HG02759 (cell line): ENCODE measurements at regions not wholly inside any gene's neighbourhood (a gene's known extent, or its start where the extent isn't known, plus 50 kb on each side); places are given as distances from the start of the nearest gene placed in this dataset.

Source experiments
- ATAC-seq: cut with Tn5 transposase; IDR thresholded peaks from one replicate; pipeline ENCODE4 v1.9.1; 2021; ENCODE audit warnings: mild to moderate bottlenecking, moderate library complexity; ENCODE audit not compliant: unreplicated experiment

- ATAC-seq, result no peak
Measured at GRCh38 chr4:123913598-123913997, 517.0 kb downstream of the SPRY1 start.

DNA sequence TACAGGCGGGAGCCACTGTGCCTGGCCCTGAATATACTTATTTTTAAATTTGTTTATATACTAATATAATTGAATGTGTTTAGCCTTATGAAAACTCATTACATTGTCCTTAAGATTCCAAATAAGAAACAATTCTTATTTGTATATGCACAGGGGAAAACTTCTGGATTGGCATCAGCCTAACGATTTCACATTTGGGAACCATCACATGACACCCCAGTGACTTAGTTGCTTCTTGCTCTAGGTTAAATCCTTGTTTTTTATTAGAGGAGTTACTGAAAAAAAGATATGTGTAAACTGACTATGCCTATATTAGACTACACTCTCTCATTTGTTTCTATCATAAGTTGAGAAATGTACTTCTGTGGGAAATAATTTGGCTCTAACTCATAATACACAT lies 520.2 kb downstream of the SPRY1 start:
- ATAC-seq, result no peak

DNA sequence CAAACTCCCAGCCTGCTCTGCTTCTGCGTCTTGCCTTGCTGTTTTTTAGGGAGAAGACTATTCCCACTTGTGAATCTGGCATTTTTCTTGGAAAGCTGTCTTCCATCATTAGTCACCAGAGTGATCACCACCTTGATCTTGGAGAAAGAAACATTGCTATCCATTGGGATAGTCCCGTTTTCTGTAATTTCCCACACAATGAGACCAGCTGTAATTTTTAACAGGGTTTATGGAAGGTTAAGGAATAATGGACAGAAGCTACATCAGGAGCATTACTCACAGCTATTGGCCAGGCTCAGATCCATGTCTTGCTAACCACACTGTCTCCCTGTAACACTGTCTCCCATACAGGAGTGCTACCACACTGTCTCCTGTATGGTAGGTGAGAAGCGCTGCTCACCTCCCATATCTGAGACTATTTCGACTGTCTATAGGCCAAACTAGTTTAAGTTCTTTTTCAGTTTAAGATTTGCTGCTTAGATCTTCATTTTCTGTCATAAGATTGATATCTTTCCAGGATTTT lies 523.0 kb downstream of the SPRY1 start:
- ATAC-seq, result no peak

- ATAC-seq, result no peak
Measured at GRCh38 chr4:123921339-123921738, 524.7 kb downstream of the SPRY1 start.

DNA sequence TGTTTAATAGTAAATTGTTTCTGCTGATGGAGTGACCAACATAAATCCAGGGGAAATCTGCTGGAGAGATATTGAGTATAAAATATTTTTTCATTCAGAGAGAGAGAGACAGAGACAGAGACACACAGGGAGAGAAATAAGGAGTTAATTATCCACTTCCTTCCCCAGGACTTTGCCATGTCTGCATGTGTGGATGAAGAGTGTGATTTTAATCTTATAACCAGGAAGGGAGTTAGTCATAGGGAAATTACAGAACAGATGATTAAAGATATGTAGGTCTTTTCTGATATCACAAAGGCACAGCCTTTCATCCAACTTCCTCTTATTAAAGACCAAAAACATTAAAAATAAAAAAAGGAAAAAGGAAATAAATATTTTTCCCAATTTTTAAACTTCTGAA lies 526.3 kb downstream of the SPRY1 start:
- no peak for ATAC-seq

DNA sequence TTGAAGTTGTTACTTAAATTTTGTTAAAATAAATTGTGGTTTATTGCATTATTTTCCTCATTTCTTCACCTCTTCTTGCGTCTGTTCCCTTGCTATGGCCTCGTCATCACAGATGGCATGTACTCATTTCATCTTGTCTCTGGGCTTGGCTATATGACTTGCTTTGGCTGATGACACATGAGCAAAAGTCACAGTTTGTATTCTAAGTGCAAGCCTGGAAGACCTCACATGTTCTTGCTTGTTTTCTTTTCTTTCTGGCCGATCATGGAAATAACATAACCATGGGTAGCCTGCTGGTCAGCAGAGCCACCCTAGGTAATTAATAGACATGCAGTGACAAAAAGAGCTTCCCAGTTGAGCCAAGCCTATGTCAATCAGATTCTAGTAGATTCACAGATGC lies 527.9 kb downstream of the SPRY1 start:
- no peak for ATAC-seq

DNA sequence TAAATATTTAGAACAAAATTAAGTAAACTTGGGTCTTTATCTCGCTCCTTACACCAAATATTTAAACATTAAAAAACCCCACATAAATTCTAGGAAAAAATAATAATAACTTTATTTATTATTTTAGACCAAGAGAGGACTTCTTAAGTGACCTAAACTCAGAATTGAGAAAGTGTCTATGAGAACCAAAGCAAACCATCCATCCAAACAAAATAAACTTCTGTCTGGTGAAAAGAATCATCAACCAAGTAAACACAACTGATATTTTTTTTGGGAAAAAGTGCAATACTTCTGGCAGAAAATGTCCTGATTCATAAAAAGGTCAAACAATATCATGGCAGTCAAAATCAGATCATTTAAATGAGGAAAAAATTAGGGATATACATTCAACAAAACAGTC lies 533.0 kb downstream of the SPRY1 start:
- no peak for ATAC-seq

DNA sequence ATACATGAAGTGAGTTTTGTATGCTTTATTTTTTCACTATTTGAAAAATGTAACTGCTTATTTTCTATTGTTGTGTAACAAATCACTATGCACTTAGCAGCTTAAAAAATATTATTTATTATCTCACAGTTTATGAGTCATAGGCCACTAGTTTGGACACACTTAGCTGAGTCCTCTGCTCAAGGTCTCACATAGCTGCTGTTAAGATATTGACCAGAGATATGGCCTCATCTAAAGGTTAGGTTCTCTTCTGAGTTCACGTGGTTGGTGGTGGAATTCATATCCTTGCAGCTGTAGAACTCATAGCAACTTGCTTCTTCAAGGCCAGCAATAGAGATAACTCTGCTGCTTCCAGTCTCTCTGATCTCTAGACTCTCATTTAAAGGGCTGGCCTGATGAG lies 534.4 kb downstream of the SPRY1 start:
- no peak for ATAC-seq

DNA sequence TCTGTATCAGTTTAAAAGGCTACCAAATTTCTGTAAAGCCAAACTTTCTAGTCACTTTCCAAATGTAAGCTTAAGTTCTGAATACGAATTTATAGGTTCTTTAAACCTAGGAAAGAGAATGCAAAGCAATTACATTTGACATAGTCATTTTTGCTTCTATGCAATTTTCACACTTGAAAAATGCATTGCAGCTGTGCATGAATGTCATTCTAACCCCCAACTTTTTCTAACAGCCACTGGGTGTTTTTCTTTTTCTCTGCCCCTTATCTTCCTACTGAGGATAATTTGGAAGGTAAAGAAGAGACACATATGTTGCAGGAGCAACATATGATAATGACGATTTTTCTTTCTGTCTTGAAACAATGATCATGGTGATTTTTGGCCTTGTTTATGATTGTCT lies 537.5 kb downstream of the SPRY1 start:
- ATAC-seq, result no peak

GRCh38 chr4:123936621-123937043 lies 540.0 kb downstream of the SPRY1 start:
- ATAC-seq, result no peak

GRCh38 chr4:123937581-123937980 lies 541.0 kb downstream of the SPRY1 start:
- no peak for ATAC-seq

GRCh38 chr4:123939621-123940020 lies 543.0 kb downstream of the SPRY1 start:
- ATAC-seq, result no peak

DNA sequence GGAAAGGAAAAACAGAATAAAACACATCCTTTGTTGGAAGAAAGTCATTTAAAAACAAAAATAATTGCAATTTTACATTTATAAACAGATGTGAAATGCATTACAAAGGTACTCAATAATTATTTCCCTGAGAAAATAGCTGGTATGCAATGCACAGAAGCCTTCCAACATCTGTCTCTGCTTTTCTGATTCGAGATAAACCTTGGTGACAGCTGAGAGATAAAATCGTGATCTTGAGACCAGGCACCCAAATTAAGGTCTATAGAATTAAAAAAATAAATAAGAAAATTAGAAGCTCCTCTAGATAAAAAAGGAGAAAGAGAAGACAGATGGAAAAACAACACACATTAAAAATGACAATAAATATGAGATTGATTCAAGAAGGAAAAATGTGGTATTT lies 544.0 kb downstream of the SPRY1 start:
- no peak for ATAC-seq

DNA sequence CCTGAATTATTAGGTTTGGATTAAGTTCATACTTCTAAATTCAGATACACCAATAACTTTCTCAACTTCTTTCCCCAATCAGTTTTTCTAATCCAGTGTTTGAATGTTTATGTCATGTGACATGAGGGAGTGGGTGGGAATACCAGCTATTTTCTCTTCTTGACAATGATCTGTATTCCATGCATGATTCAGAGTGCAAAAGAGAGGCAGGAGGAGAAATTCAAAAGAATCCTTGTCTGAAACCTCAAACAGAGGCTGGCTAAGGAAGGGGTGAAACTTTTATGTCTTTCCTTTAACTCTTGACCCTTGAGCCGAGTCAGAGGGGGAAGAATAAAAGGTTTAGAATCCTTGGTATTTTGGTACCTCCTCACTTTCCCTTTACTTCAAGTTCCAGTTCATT lies 544.7 kb downstream of the SPRY1 start:
- no peak for ATAC-seq

GRCh38 chr4:123943976-123944375 lies 547.4 kb downstream of the SPRY1 start:
- no peak for ATAC-seq

DNA sequence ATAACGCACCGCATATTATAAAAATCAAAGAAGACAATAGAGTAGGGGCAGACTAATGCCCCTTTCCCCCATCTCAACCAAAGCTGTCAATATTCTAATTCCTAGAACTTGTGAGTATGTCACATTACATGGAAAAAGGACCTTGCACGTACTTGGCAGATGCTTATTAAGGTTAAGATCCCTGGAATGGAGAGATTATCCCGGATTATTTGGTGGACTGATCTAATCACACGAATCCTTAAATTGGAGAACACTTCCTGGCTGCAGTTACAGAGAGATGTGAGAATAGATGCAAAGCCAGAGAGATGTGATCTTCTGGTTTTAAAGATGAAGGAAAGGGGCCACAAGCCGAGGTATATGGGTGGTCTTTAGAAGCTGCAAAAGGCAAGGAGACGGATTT lies 548.7 kb downstream of the SPRY1 start:
- no peak for ATAC-seq

DNA sequence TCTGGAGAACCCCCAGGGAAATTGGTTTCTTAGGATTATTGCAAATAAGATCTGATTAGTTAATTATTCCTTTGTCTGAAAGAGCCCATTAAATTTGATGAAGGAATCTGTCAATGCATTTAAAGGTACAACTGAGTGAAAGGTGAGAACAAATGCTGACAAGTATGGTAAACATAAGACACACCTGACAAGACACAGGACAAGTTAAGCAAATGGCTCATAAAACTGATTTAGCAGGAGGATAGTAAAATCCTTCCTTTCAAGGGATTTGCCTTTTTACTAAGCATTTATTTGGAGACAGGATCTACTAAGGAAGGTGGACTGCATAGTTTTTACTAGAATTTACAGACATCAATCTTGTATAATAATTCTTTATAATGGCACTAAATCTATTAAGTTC lies 553.9 kb downstream of the SPRY1 start:
- ATAC-seq, result no peak

DNA sequence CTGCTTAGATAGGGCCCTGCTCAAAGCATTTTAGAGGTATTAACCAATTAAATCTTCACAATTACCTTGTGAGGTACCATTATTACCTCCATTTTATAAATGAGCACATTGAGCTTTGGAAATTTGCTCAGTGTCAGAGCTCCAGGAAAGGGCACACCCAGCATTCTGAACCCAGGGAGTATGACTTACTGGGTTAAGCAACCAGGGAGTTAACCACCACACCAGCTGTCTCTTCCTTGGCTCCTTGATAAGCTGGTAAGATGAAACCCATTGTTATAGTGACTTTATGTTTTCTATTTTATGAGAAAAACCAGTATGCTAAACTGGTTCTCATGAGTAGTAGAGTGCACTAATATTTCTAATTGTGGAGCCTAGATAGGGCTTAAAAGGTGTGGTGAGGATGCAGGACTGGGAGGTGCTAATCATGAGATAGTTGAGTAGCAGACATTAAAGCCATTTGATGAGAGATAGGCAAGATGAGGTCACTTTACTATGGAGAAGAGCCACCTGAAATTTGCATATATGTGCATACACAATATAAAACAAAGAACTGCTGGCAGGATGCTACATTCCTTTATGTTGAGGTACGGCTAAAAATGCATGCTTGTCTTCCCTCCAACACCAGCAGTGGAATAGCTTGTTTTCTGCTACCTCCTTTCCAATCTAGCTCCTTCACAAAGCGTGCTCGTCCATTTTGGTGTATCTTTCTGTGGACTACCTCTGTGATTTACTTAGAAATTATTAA lies 556.1 kb downstream of the SPRY1 start:
- ATAC-seq, result no peak

GRCh38 chr4:123953566-123953965 lies 557.0 kb downstream of the SPRY1 start:
- no peak for ATAC-seq

GRCh38 chr4:123954220-123954619 lies 557.6 kb downstream of the SPRY1 start:
- ATAC-seq, result no peak

DNA sequence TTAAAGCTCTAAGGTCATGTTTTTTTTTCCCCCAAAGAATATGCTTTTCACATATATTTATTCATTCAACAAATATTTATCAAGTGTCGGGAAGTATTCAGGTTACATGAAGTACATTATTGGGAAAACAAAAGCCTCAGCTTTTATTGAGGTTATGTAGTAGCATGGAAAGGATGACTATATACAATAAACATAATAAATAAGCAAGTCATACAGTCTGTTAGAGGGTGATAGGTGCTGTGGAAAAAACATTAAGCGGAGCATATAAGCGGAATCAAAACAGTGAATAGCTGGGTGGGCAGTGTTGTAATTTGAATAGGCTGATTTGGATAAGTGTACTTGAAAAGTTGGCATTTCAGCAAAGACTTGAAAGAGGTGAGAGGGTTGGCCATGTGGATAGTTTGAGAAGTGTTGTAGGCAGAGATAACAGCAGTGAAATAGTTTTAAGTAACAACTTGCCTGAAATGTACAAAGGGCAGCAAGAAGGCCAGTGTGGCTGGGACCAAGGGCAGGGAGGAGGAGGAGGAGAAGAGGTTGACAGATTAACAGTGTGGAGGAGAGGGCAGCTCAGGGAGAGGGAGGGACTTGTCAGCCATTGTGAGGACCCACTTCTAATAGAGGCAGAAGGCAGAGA lies 558.7 kb downstream of the SPRY1 start:
- ATAC-seq, result no peak

GRCh38 chr4:123956204-123956603 lies 559.6 kb downstream of the SPRY1 start:
- ATAC-seq, result no peak
